Dedifferentiated amniotic fluid mesenchymal stem cell (primary cell): ENCODE measurements at regions not wholly inside any gene's neighbourhood (a gene's known extent, or its start where the extent isn't known, plus 50 kb on each side); places are given as distances from the start of the nearest gene placed in this dataset.

Experiments used
- DNase-seq: peaks from one replicate; pipeline ENCODE4 v3.0.0-alpha.2; 2016; ENCODE audit errors: extremely low spot score

GRCh38 chr6:79864421-79864820, 82.9 kb downstream of the ELOVL4 start:
- no peak for DNase-seq

DNA sequence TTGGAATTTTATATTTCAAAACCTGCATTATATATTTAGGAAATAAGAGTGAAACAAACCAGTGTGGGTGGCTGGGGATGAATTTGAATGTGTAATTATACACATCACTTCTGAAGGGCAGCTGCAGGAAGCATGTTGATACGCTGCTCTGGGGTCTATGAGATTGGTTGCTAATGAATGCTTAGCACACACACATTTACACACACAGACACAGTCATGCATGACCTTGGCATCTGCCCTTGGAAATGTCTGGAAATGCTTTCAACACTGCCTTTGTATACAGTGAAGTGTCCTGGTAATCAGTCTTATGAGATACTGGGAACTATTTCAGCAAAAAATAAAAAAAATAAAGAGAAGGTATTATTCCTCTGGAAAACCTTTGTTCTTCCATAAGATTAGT, 83.4 kb downstream of the ELOVL4 start:
- DNase-seq = no peak

- no peak for DNase-seq
These were observed 83.8 kb downstream of the ELOVL4 start for GRCh38 chr6:79863566-79863965.

DNA sequence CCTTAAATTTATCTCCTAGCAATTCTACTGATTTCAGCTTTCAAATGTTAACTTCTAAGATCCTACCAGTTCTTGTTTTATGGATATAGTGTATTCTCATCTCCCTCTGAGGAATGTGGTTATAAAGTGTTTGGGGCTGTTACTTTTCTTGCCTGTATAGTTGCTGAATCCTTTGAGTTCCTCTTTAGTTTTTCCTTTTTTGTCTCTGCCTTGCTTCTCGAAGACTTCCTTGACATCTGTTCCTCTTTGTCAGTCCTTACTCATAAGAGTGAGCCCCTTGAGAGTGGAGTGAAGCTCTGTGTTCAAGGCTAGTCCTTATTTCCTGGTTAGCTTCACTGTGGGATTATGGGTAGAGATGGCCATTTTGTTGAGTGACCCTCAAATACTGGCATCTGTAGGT, 84.6 kb downstream of the ELOVL4 start:
- no peak for DNase-seq

DNA sequence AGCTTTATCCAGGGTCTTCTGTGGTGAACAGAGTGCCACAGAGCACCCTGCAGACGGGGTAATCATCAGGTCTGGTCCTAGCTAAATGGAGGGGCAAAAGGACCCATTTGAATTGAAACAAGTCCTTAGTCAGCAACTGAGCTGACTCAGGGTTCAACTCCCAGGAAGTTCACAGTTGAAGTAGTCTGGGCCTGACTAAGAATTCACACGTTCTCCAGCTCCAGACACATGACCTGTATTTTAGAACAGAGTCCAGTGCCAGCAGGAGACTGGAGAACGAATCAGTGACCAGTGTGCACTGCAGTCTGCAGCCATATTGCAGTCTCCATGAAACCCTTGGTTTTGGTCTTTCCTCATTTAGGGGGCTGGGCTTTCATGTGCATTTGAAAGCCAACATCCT, 85.2 kb downstream of the ELOVL4 start:
- DNase-seq = no peak

DNA sequence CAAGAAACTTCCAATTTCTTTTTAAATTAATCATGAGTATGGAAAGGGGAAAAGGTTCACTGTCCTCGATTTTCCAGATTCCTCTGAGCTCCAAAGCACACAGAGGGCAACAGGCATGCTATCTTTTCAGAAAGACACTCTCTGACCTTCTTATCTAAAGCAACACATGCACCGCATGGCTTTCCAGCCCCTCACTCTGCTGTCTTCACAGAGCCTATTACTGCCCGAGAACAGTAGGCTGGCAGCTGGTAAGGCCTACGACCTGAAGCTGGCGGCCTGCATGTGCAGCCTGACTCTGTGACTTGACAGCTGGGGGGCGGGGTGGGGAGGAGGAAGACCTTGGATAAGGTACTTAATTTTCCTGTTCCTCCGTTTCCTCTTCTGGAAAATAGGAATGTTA, 86.3 kb downstream of the ELOVL4 start:
- no peak for DNase-seq

DNA sequence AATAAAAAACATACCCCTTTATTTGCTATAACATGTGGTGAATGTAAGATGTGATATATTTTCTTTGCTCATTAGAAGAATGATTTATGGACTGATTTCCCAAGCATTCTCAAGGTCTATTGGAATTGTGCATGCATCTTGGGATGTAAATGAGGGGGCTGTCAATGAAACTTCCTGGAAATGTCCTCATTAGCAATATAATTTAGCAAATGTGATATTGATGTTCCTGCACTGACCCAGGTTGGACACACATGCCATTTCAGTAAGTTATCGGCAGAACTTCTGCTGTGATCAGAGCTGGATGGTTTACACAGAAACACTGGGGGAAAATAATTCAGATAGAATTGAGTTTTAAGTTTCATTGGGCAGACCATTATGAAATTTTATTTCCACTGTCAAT, 99.9 kb downstream of the ELOVL4 start:
- DNase-seq = no peak

DNA sequence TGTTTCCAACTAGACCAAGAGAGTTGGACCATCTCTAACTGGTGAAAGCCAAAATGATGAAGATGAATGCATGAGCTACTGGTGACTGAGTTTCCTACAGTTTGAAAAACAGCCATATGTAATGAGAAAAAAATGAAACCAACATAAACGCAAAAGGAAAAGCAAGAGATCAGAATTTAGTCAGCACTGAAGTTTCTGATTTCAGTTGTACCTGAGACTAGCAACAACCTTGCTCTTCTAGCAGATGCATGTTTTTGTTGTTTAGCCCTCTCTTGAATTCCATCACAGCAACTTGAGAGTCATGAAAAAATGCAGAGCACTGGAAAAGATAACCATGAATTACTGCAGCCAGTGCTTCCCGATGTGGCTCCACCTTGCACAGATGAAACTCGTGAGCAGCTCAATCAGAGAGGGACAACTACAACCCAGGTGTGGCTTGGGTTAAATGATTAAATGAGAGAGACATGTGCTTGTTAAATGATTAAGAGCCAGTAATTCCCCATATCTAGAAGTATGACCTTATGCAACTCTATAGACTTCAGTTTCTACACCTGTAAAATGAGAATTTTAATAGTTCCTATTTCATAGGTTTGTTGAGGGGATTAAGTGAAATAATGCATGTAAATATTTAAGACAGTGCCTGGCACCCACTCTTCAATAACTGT, 104.8 kb downstream of the ELOVL4 start:
- no peak for DNase-seq

DNA sequence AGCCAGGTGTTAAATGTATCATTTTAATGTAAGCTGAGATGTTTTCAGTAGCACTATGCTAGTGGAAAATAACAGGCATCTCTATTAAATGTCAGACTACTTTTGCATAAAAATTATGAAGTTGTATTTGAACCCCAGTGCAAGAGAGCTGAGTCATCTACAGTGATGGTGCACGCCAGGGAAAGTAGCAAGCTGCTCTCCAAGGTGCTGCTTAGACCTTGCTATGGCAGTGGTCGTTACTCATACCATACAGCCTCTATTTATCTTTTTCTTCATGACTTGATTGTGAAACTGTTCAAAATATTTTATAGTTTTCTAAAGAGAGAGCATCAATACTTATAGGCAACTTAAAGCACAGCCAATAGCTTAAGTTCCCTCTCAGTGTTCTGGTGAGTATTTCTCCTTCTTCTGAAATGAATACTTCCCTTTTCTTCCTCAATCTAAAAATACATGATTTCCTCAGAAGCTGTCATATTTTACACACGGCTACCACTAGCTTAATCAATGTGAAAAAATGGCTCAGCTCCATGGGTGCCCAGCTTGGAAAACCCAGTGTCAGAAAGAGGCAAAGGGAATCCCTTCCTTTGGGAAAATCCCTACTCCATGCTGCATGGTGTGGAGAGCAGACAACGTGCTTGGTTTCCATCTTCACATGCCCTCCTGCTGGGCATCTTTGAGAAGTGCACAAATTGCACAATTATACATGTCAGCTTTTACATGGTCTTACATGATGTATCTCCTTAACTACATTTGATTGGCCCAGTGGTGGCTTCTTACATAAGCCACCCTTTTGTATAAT, 105.6 kb downstream of the ELOVL4 start:
- no peak for DNase-seq

- no peak for DNase-seq
These were observed 108.5 kb downstream of the ELOVL4 start for GRCh38 chr6:79838851-79839250.

DNA sequence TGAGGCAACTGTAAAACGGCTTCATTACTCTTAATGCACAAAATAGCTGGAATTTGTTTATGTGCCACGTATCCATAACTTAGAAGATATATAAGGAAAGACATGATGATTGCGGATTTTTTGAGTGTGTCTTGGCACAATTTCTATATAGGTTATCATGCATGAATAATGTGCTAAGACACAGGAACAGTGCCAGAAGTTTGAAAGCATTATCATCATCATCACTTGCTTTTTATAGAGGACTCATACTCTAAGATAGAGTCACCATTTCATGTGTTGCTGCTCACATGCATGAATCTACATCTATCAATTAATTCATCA, 113.4 kb downstream of the ELOVL4 start:
- DNase-seq = no peak

GRCh38 chr6:79833264-79833963, 113.9 kb downstream of the ELOVL4 start:
- no peak for DNase-seq

DNA sequence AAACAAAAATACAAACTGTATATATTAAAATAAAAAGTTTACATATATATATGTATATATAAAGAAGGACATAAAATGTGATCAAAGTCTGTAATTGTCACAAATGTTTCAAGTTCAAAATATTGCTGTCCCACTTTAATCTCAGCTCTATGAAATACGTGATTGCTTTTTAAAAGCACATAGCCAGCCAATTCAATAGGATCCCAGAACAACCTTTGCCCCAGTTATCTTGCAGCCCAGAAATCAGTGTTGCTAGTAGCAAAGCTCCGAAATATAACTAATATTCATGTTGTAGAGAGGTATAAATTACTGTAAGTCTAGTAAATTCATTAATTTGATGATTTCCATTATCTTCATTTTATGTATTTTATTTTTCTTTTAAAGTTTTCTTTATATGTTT, 114.6 kb downstream of the ELOVL4 start:
- DNase-seq = no peak

DNA sequence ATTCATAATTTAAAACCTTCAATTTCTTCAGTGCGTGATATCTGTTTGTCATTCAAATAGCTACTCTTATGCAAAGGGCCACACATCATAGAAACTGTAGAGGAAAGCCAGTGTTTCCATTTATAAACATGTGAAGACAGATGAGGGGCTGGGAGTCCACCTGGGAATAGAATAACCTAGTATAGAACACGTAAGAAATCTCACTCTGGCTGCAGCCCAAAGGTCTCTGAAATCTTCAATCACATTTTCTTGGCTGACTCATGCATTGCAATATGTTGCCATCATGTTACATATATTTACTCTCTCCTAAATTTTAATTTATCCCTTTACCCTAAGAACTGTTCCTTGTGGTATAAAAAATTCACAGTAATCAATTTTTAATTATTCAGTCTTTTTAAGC, 123.2 kb downstream of the ELOVL4 start:
- no peak for DNase-seq

GRCh38 chr6:79821859-79822258, 125.5 kb downstream of the ELOVL4 start:
- no peak for DNase-seq

DNA sequence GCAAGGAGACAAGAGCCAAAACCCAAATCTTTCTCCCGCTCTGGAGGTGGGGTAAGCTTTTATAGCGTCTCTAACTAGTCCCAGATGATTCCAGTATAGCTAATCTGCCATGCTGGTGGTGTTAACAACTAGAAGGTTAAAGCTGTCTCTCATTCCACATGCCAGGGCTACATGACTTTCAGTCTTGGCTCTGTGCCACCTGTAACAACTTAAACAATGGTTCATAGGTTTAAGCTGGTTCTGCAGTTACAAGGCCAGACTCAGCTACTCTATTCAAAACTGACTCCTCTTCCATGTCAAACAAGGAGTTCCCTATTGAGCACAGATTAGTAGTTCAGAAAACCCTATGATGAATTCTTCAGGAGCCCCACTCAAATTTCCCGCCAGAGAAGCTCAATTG, 128.9 kb downstream of the ELOVL4 start:
- DNase-seq = no peak

DNA sequence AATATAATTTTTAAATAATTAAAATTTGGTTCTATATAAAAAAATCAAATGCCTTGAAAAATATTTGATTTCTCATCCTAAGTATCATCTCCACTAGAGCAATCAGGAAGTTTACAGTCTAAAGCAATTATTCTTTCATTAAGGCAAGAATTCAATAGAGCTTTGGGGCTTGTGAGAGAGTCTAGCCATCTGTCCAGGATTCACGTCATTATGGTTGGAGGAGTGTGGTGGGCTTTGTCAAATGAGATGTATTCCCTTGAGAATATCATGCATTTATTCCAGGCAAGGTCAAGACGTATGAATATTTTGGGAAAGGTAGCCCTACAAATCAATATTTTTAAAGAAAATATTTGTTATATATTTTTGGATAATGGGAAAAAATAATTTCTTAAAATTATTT, 132.4 kb downstream of the ELOVL4 start:
- DNase-seq = no peak

DNA sequence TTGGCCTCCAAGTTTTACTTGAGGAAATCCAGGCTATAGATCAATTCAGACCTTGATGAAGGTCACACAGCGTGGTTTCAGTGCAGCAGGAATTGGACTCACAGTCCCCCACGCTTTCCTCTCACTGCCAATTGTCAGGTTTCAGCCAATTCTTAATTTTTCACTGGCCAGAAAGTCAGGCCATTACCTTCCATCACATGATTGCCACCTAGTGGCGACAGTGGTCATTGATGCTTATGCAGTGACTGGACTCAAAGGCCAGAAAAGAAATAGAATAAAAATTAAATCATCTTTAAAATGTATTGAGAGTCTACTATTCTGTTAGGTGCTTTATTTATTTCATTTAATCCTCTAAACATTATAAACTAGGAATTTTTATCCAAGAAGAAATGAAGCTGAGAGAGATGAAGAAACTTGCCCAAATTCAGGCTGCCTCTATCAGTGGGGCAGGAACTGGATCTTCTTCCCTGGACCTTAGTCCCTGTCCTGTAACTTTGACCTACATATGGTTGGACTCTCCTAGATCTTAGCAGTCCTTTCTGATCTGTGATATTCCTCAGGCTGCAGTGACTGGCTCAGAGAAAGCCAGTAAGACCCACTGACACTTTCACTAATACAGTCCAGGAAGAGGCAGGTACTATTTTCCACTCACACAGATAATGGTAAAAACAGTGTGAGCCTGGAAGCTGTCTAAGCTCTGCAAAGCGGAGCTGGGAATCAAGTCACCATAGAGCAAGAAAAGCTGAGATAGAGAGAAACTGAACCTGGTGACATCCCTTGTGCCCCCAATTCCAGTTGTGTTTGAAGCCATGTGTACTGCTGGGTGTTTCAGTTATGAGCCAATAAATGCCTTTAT, 133.3 kb downstream of the ELOVL4 start:
- DNase-seq = peak; percentile 79

DNA sequence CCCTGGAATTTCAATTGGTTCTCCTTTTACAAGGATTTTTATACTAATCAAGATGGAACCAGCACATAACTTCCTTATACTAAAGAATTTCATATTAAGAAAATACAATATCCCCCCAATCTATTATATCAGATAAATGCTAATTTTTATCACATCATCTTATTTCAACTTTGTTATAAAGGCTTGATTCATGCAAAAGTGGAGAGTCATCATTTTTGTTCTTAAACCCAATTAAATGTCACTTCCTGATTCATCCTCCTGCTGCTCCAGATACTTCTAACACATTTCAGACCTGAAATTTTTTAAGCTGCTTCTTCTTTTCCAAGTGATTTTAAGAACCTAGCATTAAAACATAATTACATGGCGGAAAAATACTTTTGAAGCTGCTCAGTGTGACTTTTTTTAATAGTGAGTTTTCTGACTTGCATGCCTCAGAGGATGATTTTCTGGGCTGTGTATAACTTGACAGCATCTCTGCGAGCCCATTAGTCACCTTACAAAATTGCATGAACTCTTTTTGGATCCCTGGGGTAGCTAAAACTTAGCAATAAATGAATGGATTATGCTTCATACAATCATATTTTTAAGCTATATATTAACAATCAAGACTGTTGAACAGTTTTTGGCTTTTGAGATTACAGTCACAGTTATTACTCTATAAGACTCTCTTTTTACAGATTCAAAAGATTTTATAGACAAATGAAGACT, 134.1 kb downstream of the ELOVL4 start:
- no peak for DNase-seq

GRCh38 chr6:79812195-79812594, 135.2 kb downstream of the ELOVL4 start:
- DNase-seq = no peak

DNA sequence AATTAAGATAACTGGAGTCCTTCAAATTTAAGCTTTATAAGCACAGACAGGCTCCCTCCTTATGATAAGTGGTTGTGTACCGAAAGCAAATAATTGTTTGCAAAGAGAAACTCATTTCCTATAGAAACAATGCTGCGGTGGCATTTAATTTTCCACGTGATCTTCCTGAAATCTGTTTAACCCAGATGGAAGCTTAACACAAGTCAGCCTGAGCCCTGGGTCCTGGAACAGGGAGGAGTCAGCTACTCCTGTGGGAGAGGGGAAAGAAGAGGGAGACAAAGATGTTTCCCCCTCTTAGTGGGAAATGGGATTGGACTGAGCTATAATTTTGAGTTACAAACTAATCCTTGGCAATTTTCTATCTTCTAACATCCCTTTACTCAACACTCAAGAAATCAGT, 136.5 kb downstream of the ELOVL4 start:
- no peak for DNase-seq
